GM23338 (cell line): ENCODE measurements at regions not wholly inside any gene's neighbourhood (a gene's known extent, or its start where the extent isn't known, plus 50 kb on each side); places are given as distances from the start of the nearest gene placed in this dataset.

Source experiments
- ATAC-seq: fragments of 200-7000 bp; cut with Tn5 transposase; 3 replicates; pipeline ENCODE4 v1.9.1; 2020
- DNase-seq: peaks from one replicate; pipeline ENCODE4 v3.0.0-alpha.2; 2015; ENCODE audit warnings: low spot score
- H2AFZ ChIP-seq: fragments of 200-600 bp; sonication (generic); 2 replicates; pipeline ENCODE4 v1.8.0; 2016; ENCODE audit warnings: antibody characterized with exemption, mild to moderate bottlenecking, moderate library complexity
- H3F3A ChIP-seq: fragments of 200-600 bp; sonication (generic); replicated peaks from 2 replicates; pipeline ENCODE4 v1.8.0; 2017; ENCODE audit warnings: antibody characterized with exemption, mixed run types, low read depth
- H3K27ac ChIP-seq: fragments of 200-600 bp; sonication (generic); 2 replicates; pipeline ENCODE4 v1.6.1; 2016; ENCODE audit warnings: low read depth
- H3K27me3 ChIP-seq: fragments of 200-600 bp; sonication (generic); 2 replicates; pipeline ENCODE4 v1.8.0; 2016; ENCODE audit warnings: mild to moderate bottlenecking, mixed run types, moderate library complexity; ENCODE audit not compliant: insufficient read depth
- H3K36me3 ChIP-seq: fragments of 200-600 bp; sonication (generic); 2 replicates; pipeline ENCODE4 v1.8.0; 2016; ENCODE audit warnings: mild to moderate bottlenecking; ENCODE audit not compliant: insufficient read depth
- H3K4me1 ChIP-seq: fragments of 200-600 bp; sonication (generic); 2 replicates; pipeline ENCODE4 v1.8.0; 2016; ENCODE audit warnings: mild to moderate bottlenecking, moderate library complexity; ENCODE audit not compliant: insufficient read depth
- H3K4me2 ChIP-seq: fragments of 200-600 bp; sonication (generic); 2 replicates; pipeline ENCODE4 v1.7.1; 2017; ENCODE audit warnings: mixed run types
- H3K4me3 ChIP-seq: fragments of 200-600 bp; sonication (generic); 2 replicates; pipeline ENCODE4 v1.6.1; 2016; ENCODE audit warnings: mixed run types
- H3K79me2 ChIP-seq: fragments of 200-600 bp; sonication (generic); replicated peaks from 2 replicates; pipeline ENCODE4 v1.8.0; 2017; ENCODE audit warnings: mild to moderate bottlenecking; ENCODE audit not compliant: insufficient read depth
- H3K9me2 ChIP-seq: fragments of 200-600 bp; sonication (generic); 2 replicates; pipeline ENCODE4 v1.8.0; 2017; ENCODE audit not compliant: insufficient read depth
- H4K20me1 ChIP-seq: fragments of 200-600 bp; sonication (generic); replicated peaks from 2 replicates; pipeline ENCODE4 v1.8.0; 2017; ENCODE audit warnings: mild to moderate bottlenecking; ENCODE audit not compliant: insufficient read depth
- H3K27ac Mint-ChIP-seq: 2 replicates; pipeline ENCODE4 v1.8.0; 2020; ENCODE audit warnings: inconsistent platforms, mild to moderate bottlenecking, moderate library complexity, mixed read lengths
- H3K27me3 Mint-ChIP-seq: 3 replicates; pipeline ENCODE4 v1.8.0; 2022; ENCODE audit warnings: low read depth, mild to moderate bottlenecking, moderate library complexity, mixed read lengths, inconsistent platforms; ENCODE audit not compliant: insufficient read depth, poor library complexity
- H3K36me3 Mint-ChIP-seq: 3 replicates; pipeline ENCODE4 v1.8.0; 2021; ENCODE audit warnings: low read depth, mild to moderate bottlenecking, inconsistent platforms, moderate library complexity, mixed read lengths
- H3K4me1 Mint-ChIP-seq: 3 replicates; pipeline ENCODE4 v1.8.0; 2020; ENCODE audit warnings: mild to moderate bottlenecking, inconsistent platforms, mixed read lengths
- H3K4me3 Mint-ChIP-seq: 3 replicates; pipeline ENCODE4 v1.8.0; 2021; ENCODE audit warnings: moderate library complexity, mild to moderate bottlenecking, inconsistent platforms, mixed read lengths
- H3K9me3 Mint-ChIP-seq: 3 replicates; pipeline ENCODE4 v1.8.0; 2020; ENCODE audit warnings: moderate library complexity, mild to moderate bottlenecking, inconsistent platforms, mixed read lengths
- CREB1 ChIP-seq: fragments of 250-450 bp; sonication (Bioruptor Pico); IDR thresholded peaks from 2 replicates; pipeline ENCODE4 v1.5.0; 2020; ENCODE audit warnings: low read depth, mild to moderate bottlenecking, moderate library complexity
- CTCF ChIP-seq, 2 experiments: fragments of 200-600 bp in 1 of 2; sonication (generic) in 1 of 2; conservative IDR thresholded peaks; 2 replicates each; pipeline versions ENCODE4 v1.5.1 to v1.6.1; 2016 to 2017; ENCODE audit warnings: antibody characterized with exemption in 2 of 2, low read depth in 2 of 2, mild to moderate bottlenecking in 2 of 2, moderate library complexity in 1 of 2
- ETS1 ChIP-seq: IDR thresholded peaks from 2 replicates; pipeline ENCODE4 v1.6.1; 2016; ENCODE audit warnings: antibody characterized with exemption
- EZH2 ChIP-seq: fragments of 200-600 bp; sonication (generic); IDR thresholded peaks from one replicate; pipeline ENCODE4 v1.8.0; 2017; ENCODE audit warnings: antibody characterized with exemption, mild to moderate bottlenecking, low read depth; ENCODE audit not compliant: unreplicated experiment
- EZH2phosphoT487 ChIP-seq: fragments of 200-600 bp; sonication (generic); IDR thresholded peaks from one replicate; pipeline ENCODE4 v1.8.1; 2018; ENCODE audit warnings: antibody characterized with exemption; ENCODE audit not compliant: unreplicated experiment
- JUNB ChIP-seq: IDR thresholded peaks from one replicate; pipeline ENCODE4 v1.6.1; 2016; ENCODE audit warnings: antibody characterized with exemption; ENCODE audit not compliant: unreplicated experiment
- NANOG ChIP-seq: IDR thresholded peaks from 2 replicates; pipeline ENCODE4 v1.6.1; 2016; ENCODE audit warnings: antibody characterized with exemption, borderline replicate concordance
- POLR2AphosphoS5 ChIP-seq: IDR thresholded peaks from 2 replicates; pipeline ENCODE4 v1.6.1; 2016; ENCODE audit warnings: antibody characterized with exemption, low read depth
- REST ChIP-seq: IDR thresholded peaks from one replicate; pipeline ENCODE4 v1.6.1; 2018; ENCODE audit warnings: antibody characterized with exemption; ENCODE audit not compliant: unreplicated experiment
- STAT1 ChIP-seq: IDR thresholded peaks from one replicate; pipeline ENCODE4 v1.6.1; 2016; ENCODE audit warnings: antibody characterized with exemption; ENCODE audit not compliant: unreplicated experiment
- ZNF114 ChIP-seq: fragments of 250-450 bp; sonication (Bioruptor Pico); IDR thresholded peaks from 2 replicates; pipeline ENCODE4 v1.5.0; 2020; ENCODE audit warnings: mild to moderate bottlenecking, moderate library complexity
- ZNF331 ChIP-seq: fragments of 250-450 bp; sonication (Bioruptor Pico); IDR thresholded peaks from 2 replicates; pipeline ENCODE4 v1.5.0; 2020; ENCODE audit warnings: low read depth, mild to moderate bottlenecking, moderate library complexity
- ZNF462 ChIP-seq: fragments of 250-450 bp; sonication (Bioruptor Pico); IDR thresholded peaks from 2 replicates; pipeline ENCODE4 v1.5.0; 2020; ENCODE audit warnings: mild to moderate bottlenecking, moderate library complexity

GRCh38 chr11:131109790-131110189, 193.5 kb upstream of the SNX19 start:
- no peak overlapping the region for H3K4me2 ChIP-seq
- H3K27me3 ChIP-seq, result no peaks in the 10 kb centered on the region
- H2AFZ ChIP-seq, result no peak overlapping the region
- no peaks in the 10 kb centered on the region for H3F3A ChIP-seq
- ATAC-seq, result no peak
- H3K9me2 ChIP-seq, result no peaks in the 10 kb centered on the region
- H3K79me2 ChIP-seq, result no peaks in the 10 kb centered on the region
- Mint-ChIP-seq H3K9me3 (peaks cover 40% of the 10 kb centered on the region), H3K4me1 (no peaks in the 10 kb centered on the region), H3K36me3 (peaks cover 16% of the 10 kb centered on the region), H3K27me3 (peaks cover 1% of the 10 kb centered on the region), H3K4me3 (no peak overlapping the region), H3K27ac (no peak overlapping the region)
- no peak for DNase-seq
- TF ChIP-seq EZH2phosphoT487, result no peak
- no peak for TF ChIP-seq STAT1
- TF ChIP-seq ZNF331, result no peak
- no peak for TF ChIP-seq JUNB
- no peak for TF ChIP-seq ZNF462
- no peak for TF ChIP-seq NANOG
- TF ChIP-seq ZNF114 (CRISPR knock-in tag), result no peak
- TF ChIP-seq CREB1 (CRISPR knock-in tag), result no peak
- no peak for TF ChIP-seq EZH2
- TF ChIP-seq POLR2AphosphoS5, result no peak
- TF ChIP-seq REST, result no peak
- no peak for TF ChIP-seq CTCF (conservative IDR thresholded peaks at IDR 0.05; ENCODE audit: low read depth in 2 of 2)
- no peak for TF ChIP-seq ETS1
- no peak overlapping the region for H3K27ac ChIP-seq
- H4K20me1 ChIP-seq, result no peaks in the 10 kb centered on the region
- no peak overlapping the region for H3K4me3 ChIP-seq
- no peaks in the 10 kb centered on the region for H3K4me1 ChIP-seq
- H3K36me3 ChIP-seq, result peaks cover 4% of the 10 kb centered on the region; the same call in 1 of the 2 replicates
